HG03066 (cell line): ENCODE measurements at regions not wholly inside any gene's neighbourhood (a gene's known extent, or its start where the extent isn't known, plus 50 kb on each side); places are given as distances from the start of the nearest gene placed in this dataset.
"Not testable (repeated sequence)": the region's sequence is repeated elsewhere in the genome, so short reads cannot be mapped to it uniquely, and the experiment has no call there.

Source experiments
- ATAC-seq: cut with Tn5 transposase; IDR thresholded peaks from one replicate; pipeline ENCODE4 v1.9.1; 2021; ENCODE audit warnings: low read depth; ENCODE audit not compliant: unreplicated experiment

- no peak for ATAC-seq
Observed at GRCh38 chr6:140401761-140402160, 1027.3 kb upstream of the CITED2 start.

- ATAC-seq = no peak
Observed at GRCh38 chr6:140398076-140398475, 1023.6 kb upstream of the CITED2 start.

GRCh38 chr6:140397106-140397505 lies 1022.7 kb upstream of the CITED2 start:
- ATAC-seq = no peak

GRCh38 chr6:140393665-140394540 lies 1019.5 kb upstream of the CITED2 start:
- ATAC-seq = no peak

- ATAC-seq = no peak
Observed at GRCh38 chr6:140388815-140389214, 1014.4 kb upstream of the CITED2 start.

GRCh38 chr6:140388192-140388802 lies 1013.8 kb upstream of the CITED2 start:
- ATAC-seq = no peak

- no peak for ATAC-seq
Observed at GRCh38 chr6:140385679-140386078, 1011.2 kb upstream of the CITED2 start.

- ATAC-seq = no peak
Observed at GRCh38 chr6:140382355-140382754, 1007.9 kb upstream of the CITED2 start.

GRCh38 chr6:140380427-140381218 lies 1006.2 kb upstream of the CITED2 start:
- no peak for ATAC-seq

- no peak for ATAC-seq
Observed at GRCh38 chr6:140379919-140380318, 1005.5 kb upstream of the CITED2 start.

GRCh38 chr6:140376209-140376608 lies 1001.8 kb upstream of the CITED2 start:
- no peak for ATAC-seq

- not testable (repeated sequence) for ATAC-seq
Observed at GRCh38 chr6:140373728-140374127, 999.3 kb upstream of the CITED2 start.

- no peak for ATAC-seq
Observed at GRCh38 chr6:140372064-140372463, 997.6 kb upstream of the CITED2 start.

GRCh38 chr6:140370976-140371870 lies 996.8 kb upstream of the CITED2 start:
- no peak for ATAC-seq

- ATAC-seq = no peak
Observed at GRCh38 chr6:140370441-140370840, 996.0 kb upstream of the CITED2 start.

GRCh38 chr6:140366991-140367390 lies 992.5 kb upstream of the CITED2 start:
- ATAC-seq = no peak

- ATAC-seq = no peak
Observed at GRCh38 chr6:140364916-140365315, 990.5 kb upstream of the CITED2 start.

- no peak for ATAC-seq
Observed at GRCh38 chr6:140360651-140361050, 986.2 kb upstream of the CITED2 start.

- ATAC-seq = no peak
Observed at GRCh38 chr6:140355476-140355875, 981.0 kb upstream of the CITED2 start.

- ATAC-seq = no peak
Observed at GRCh38 chr6:140354296-140354695, 979.8 kb upstream of the CITED2 start.
